GM21529 (cell line): ENCODE measurements at regions not wholly inside any gene's neighbourhood (a gene's known extent, or its start where the extent isn't known, plus 50 kb on each side); places are given as distances from the start of the nearest gene placed in this dataset.

Experiments
- ATAC-seq: cut with Tn5 transposase; IDR thresholded peaks from one replicate; pipeline ENCODE4 v1.9.1; 2021; ENCODE audit not compliant: unreplicated experiment

- no peak for ATAC-seq
These were observed 50.8 kb upstream of the TSHZ2 start for GRCh38 chr20:52921340-52921739.

- no peak for ATAC-seq
These were observed 53.8 kb upstream of the TSHZ2 start for GRCh38 chr20:52918311-52918710.

- ATAC-seq: no peak
These were observed 56.6 kb upstream of the TSHZ2 start for GRCh38 chr20:52915564-52915963.

GRCh38 chr20:52914870-52915269 is 57.3 kb upstream of the TSHZ2 start:
- no peak for ATAC-seq

- ATAC-seq: no peak
These were observed 58.3 kb upstream of the TSHZ2 start for GRCh38 chr20:52913650-52914387.

- ATAC-seq: no peak
These were observed 66.7 kb upstream of the TSHZ2 start for GRCh38 chr20:52905241-52905994.

- ATAC-seq: no peak
These were observed 67.3 kb upstream of the TSHZ2 start for GRCh38 chr20:52904837-52905236.

- no peak for ATAC-seq
These were observed 73.0 kb upstream of the TSHZ2 start for GRCh38 chr20:52899041-52899608.

GRCh38 chr20:52896348-52896747 is 75.8 kb upstream of the TSHZ2 start:
- ATAC-seq: no peak

- no peak for ATAC-seq
These were observed 76.5 kb upstream of the TSHZ2 start for GRCh38 chr20:52895701-52896100.

GRCh38 chr20:52895235-52895634 is 76.9 kb upstream of the TSHZ2 start:
- ATAC-seq: no peak

- ATAC-seq: no peak
These were observed 78.7 kb upstream of the TSHZ2 start for GRCh38 chr20:52893498-52893897.

- no peak for ATAC-seq
These were observed 80.1 kb upstream of the TSHZ2 start for GRCh38 chr20:52892023-52892422.

- no peak for ATAC-seq
These were observed 82.0 kb upstream of the TSHZ2 start for GRCh38 chr20:52890130-52890529.

GRCh38 chr20:52889225-52889624 is 82.9 kb upstream of the TSHZ2 start:
- ATAC-seq: no peak

- no peak for ATAC-seq
These were observed 84.1 kb upstream of the TSHZ2 start for GRCh38 chr20:52888096-52888495.

GRCh38 chr20:52880997-52881396 is 91.2 kb upstream of the TSHZ2 start:
- no peak for ATAC-seq

GRCh38 chr20:52880259-52880658 is 91.9 kb upstream of the TSHZ2 start:
- ATAC-seq: no peak

- no peak for ATAC-seq
These were observed 97.9 kb upstream of the TSHZ2 start for GRCh38 chr20:52874241-52874640.

GRCh38 chr20:52869698-52870501 is 102.3 kb upstream of the TSHZ2 start:
- ATAC-seq: no peak

GRCh38 chr20:52869276-52869675 is 102.9 kb upstream of the TSHZ2 start:
- ATAC-seq: no peak
